ENCODE measurements at regions not wholly inside any gene's neighbourhood (a gene's known extent, or its start where the extent isn't known, plus 50 kb on each side); places are given as distances from the start of the nearest gene placed in this dataset.
"Not testable (repeated sequence)": the region's sequence is repeated elsewhere in the genome, so short reads cannot be mapped to it uniquely, and the experiment has no call there.

GRCh38 chr3:152770296-152770695 is 64.6 kb upstream of the P2RY1 start:
- no peak for DNase-seq (ENCODE audit: low read depth, low spot score)

- no peak for DNase-seq (ENCODE audit: low read depth, low spot score)
Measured at GRCh38 chr3:152771120-152771519, 63.8 kb upstream of the P2RY1 start.

GRCh38 chr3:152772674-152773225 is 62.2 kb upstream of the P2RY1 start:
- DNase-seq (ENCODE audit: low read depth, low spot score) = no peak

GRCh38 chr3:152773633-152774032 is 61.3 kb upstream of the P2RY1 start:
- DNase-seq (ENCODE audit: low read depth, low spot score) = no peak

GRCh38 chr3:152774230-152774629 is 60.7 kb upstream of the P2RY1 start:
- not testable (repeated sequence) for DNase-seq (ENCODE audit: low read depth, low spot score)

GRCh38 chr3:152778022-152778421 is 56.9 kb upstream of the P2RY1 start:
- no peak for DNase-seq (ENCODE audit: low read depth, low spot score)

GRCh38 chr3:152779653-152780052 is 55.3 kb upstream of the P2RY1 start:
- peak; percentile 46 for DNase-seq (ENCODE audit: low read depth, low spot score)

GRCh38 chr3:152780553-152780952 is 54.4 kb upstream of the P2RY1 start:
- DNase-seq (ENCODE audit: low read depth, low spot score) = no peak

GRCh38 chr3:152785051-152785450 is 49.9 kb upstream of the P2RY1 start:
- no peak for DNase-seq (ENCODE audit: low read depth, low spot score)

Measured in ELF-1 (cell line).